ENCODE measurements at regions not wholly inside any gene's neighbourhood (a gene's known extent, or its start where the extent isn't known, plus 50 kb on each side); places are given as distances from the start of the nearest gene placed in this dataset.

- Mint-ChIP-seq H3K36me3 (ENCODE audit: insufficient read depth) (no peaks in the 10 kb centered on the region), H3K27me3 (no peaks in the 10 kb centered on the region), H3K9me3 (peaks cover 23% of the 10 kb centered on the region), H3K4me3 (no peak overlapping the region), H3K27ac (ENCODE audit: low read depth) (no peak overlapping the region), H3K4me1 (no peaks in the 10 kb centered on the region)
- ATAC-seq (replicated peaks; ENCODE audit: extremely low read depth, poor library complexity, severe bottlenecking) (no peak), DNase-seq (ENCODE audit: low spot score in 2 of 2) (no peak)
Observed at GRCh38 chr10:105783936-105784483, 1142.9 kb downstream of the SORCS3 start.

- H3K27me3 Mint-ChIP-seq: no peaks in the 10 kb centered on the region
- H3K36me3 Mint-ChIP-seq (ENCODE audit: insufficient read depth): no peaks in the 10 kb centered on the region
- no peaks in the 10 kb centered on the region for H3K4me1 Mint-ChIP-seq
- DNase-seq (ENCODE audit: low spot score in 2 of 2) (no peak), ATAC-seq (replicated peaks; ENCODE audit: extremely low read depth, poor library complexity, severe bottlenecking) (no peak)
- no peak overlapping the region for H3K27ac Mint-ChIP-seq (ENCODE audit: low read depth)
- no peak overlapping the region for H3K4me3 Mint-ChIP-seq
- peaks cover 5% of the 10 kb centered on the region for H3K9me3 Mint-ChIP-seq
Observed at GRCh38 chr10:105774881-105775280, 1133.8 kb downstream of the SORCS3 start.

GRCh38 chr10:105774351-105774750 is 1133.3 kb downstream of the SORCS3 start:
- Mint-ChIP-seq H3K36me3 (ENCODE audit: insufficient read depth) (no peaks in the 10 kb centered on the region), H3K9me3 (peaks cover 5% of the 10 kb centered on the region), H3K27me3 (no peaks in the 10 kb centered on the region), H3K4me1 (no peaks in the 10 kb centered on the region), H3K4me3 (no peak overlapping the region), H3K27ac (ENCODE audit: low read depth) (no peak overlapping the region)
- ATAC-seq (replicated peaks; ENCODE audit: extremely low read depth, poor library complexity, severe bottlenecking) (no peak), DNase-seq (ENCODE audit: low spot score in 2 of 2) (no peak)

- Mint-ChIP-seq H3K9me3 (peaks cover 11% of the 10 kb centered on the region), H3K4me3 (no peak overlapping the region), H3K4me1 (no peaks in the 10 kb centered on the region), H3K27ac (ENCODE audit: low read depth) (no peak overlapping the region), H3K36me3 (ENCODE audit: insufficient read depth) (no peaks in the 10 kb centered on the region), H3K27me3 (no peaks in the 10 kb centered on the region)
- ATAC-seq (replicated peaks; ENCODE audit: extremely low read depth, poor library complexity, severe bottlenecking) (no peak), DNase-seq (ENCODE audit: low spot score in 2 of 2) (no peak)
Observed at GRCh38 chr10:105770524-105771212, 1129.6 kb downstream of the SORCS3 start.

- no peak for ATAC-seq (replicated peaks; ENCODE audit: extremely low read depth, poor library complexity, severe bottlenecking)
- Mint-ChIP-seq H3K36me3 (ENCODE audit: insufficient read depth) (no peaks in the 10 kb centered on the region), H3K27ac (ENCODE audit: low read depth) (no peak overlapping the region), H3K4me1 (no peaks in the 10 kb centered on the region), H3K4me3 (no peak overlapping the region), H3K27me3 (no peaks in the 10 kb centered on the region), H3K9me3 (peaks cover 17% of the 10 kb centered on the region)
- DNase-seq (ENCODE audit: low spot score in 2 of 2): no peak
Observed at GRCh38 chr10:105769248-105770184, 1128.4 kb downstream of the SORCS3 start.

GRCh38 chr10:105763611-105764010 is 1122.5 kb downstream of the SORCS3 start:
- Mint-ChIP-seq H3K27ac (ENCODE audit: low read depth) (no peak overlapping the region), H3K9me3 (peaks cover 20% of the 10 kb centered on the region), H3K27me3 (no peaks in the 10 kb centered on the region), H3K4me1 (no peaks in the 10 kb centered on the region), H3K4me3 (no peak overlapping the region), H3K36me3 (ENCODE audit: insufficient read depth) (no peaks in the 10 kb centered on the region)
- ATAC-seq (replicated peaks; ENCODE audit: extremely low read depth, poor library complexity, severe bottlenecking) (no peak), DNase-seq (ENCODE audit: low spot score in 2 of 2) (no peak)

- no peaks in the 10 kb centered on the region for H3K4me1 Mint-ChIP-seq
- ATAC-seq (replicated peaks; ENCODE audit: extremely low read depth, poor library complexity, severe bottlenecking): no peak
- no peaks in the 10 kb centered on the region for H3K36me3 Mint-ChIP-seq (ENCODE audit: insufficient read depth)
- no peak overlapping the region for H3K4me3 Mint-ChIP-seq
- peaks cover 20% of the 10 kb centered on the region for H3K9me3 Mint-ChIP-seq
- DNase-seq (ENCODE audit: low spot score in 2 of 2): no peak
- no peaks in the 10 kb centered on the region for H3K27me3 Mint-ChIP-seq
- no peak overlapping the region for H3K27ac Mint-ChIP-seq (ENCODE audit: low read depth)
Observed at GRCh38 chr10:105761576-105762260, 1120.6 kb downstream of the SORCS3 start.

GRCh38 chr10:105759669-105760068 is 1118.6 kb downstream of the SORCS3 start:
- Mint-ChIP-seq H3K4me3 (no peak overlapping the region), H3K9me3 (peaks cover 15% of the 10 kb centered on the region), H3K4me1 (no peaks in the 10 kb centered on the region), H3K36me3 (ENCODE audit: insufficient read depth) (no peaks in the 10 kb centered on the region), H3K27me3 (no peaks in the 10 kb centered on the region), H3K27ac (ENCODE audit: low read depth) (no peak overlapping the region)
- DNase-seq (ENCODE audit: low spot score in 2 of 2) (no peak), ATAC-seq (replicated peaks; ENCODE audit: extremely low read depth, poor library complexity, severe bottlenecking) (no peak)

- no peak overlapping the region for H3K4me3 Mint-ChIP-seq
- no peak overlapping the region for H3K27ac Mint-ChIP-seq (ENCODE audit: low read depth)
- peaks cover 8% of the 10 kb centered on the region for H3K9me3 Mint-ChIP-seq
- no peak for ATAC-seq (replicated peaks; ENCODE audit: extremely low read depth, poor library complexity, severe bottlenecking)
- H3K4me1 Mint-ChIP-seq: no peaks in the 10 kb centered on the region
- H3K27me3 Mint-ChIP-seq: no peaks in the 10 kb centered on the region
- DNase-seq (ENCODE audit: low spot score in 2 of 2): no peak
- no peaks in the 10 kb centered on the region for H3K36me3 Mint-ChIP-seq (ENCODE audit: insufficient read depth)
Observed at GRCh38 chr10:105758209-105758998, 1117.3 kb downstream of the SORCS3 start.

GRCh38 chr10:105757302-105757701 is 1116.2 kb downstream of the SORCS3 start:
- ATAC-seq (replicated peaks; ENCODE audit: extremely low read depth, poor library complexity, severe bottlenecking) (no peak), DNase-seq (ENCODE audit: low spot score in 2 of 2) (no peak)
- Mint-ChIP-seq H3K36me3 (ENCODE audit: insufficient read depth) (no peaks in the 10 kb centered on the region), H3K4me3 (no peak overlapping the region), H3K9me3 (peaks cover 5% of the 10 kb centered on the region), H3K4me1 (no peaks in the 10 kb centered on the region), H3K27ac (ENCODE audit: low read depth) (no peak overlapping the region), H3K27me3 (no peaks in the 10 kb centered on the region)

GRCh38 chr10:105756386-105756785 is 1115.3 kb downstream of the SORCS3 start:
- Mint-ChIP-seq H3K27me3 (no peaks in the 10 kb centered on the region), H3K4me1 (no peaks in the 10 kb centered on the region), H3K27ac (ENCODE audit: low read depth) (no peak overlapping the region), H3K36me3 (ENCODE audit: insufficient read depth) (no peaks in the 10 kb centered on the region), H3K9me3 (peaks cover 5% of the 10 kb centered on the region), H3K4me3 (no peak overlapping the region)
- ATAC-seq (replicated peaks; ENCODE audit: extremely low read depth, poor library complexity, severe bottlenecking): no peak
- DNase-seq (ENCODE audit: low spot score in 2 of 2): no peak

GRCh38 chr10:105751688-105752087 is 1110.6 kb downstream of the SORCS3 start:
- ATAC-seq (replicated peaks; ENCODE audit: extremely low read depth, poor library complexity, severe bottlenecking) (no peak), DNase-seq (ENCODE audit: low spot score in 2 of 2) (no peak)
- no peaks in the 10 kb centered on the region for H3K36me3 Mint-ChIP-seq (ENCODE audit: insufficient read depth)
- no peak overlapping the region for H3K27ac Mint-ChIP-seq (ENCODE audit: low read depth)
- peaks cover 5% of the 10 kb centered on the region for H3K9me3 Mint-ChIP-seq
- no peaks in the 10 kb centered on the region for H3K27me3 Mint-ChIP-seq
- no peak overlapping the region for H3K4me3 Mint-ChIP-seq
- H3K4me1 Mint-ChIP-seq: no peaks in the 10 kb centered on the region

All from central memory CD8-positive, alpha-beta T cell (primary cell).